ENCODE measurements at regions not wholly inside any gene's neighbourhood (a gene's known extent, or its start where the extent isn't known, plus 50 kb on each side); places are given as distances from the start of the nearest gene placed in this dataset.

- WGBS, result 92% methylated on average over 3 of the region's 3 CpGs
- H3K27me3 ChIP-seq (ENCODE audit: insufficient read depth, low read length), result no peaks in the 10 kb centered on the region
Observed at GRCh38 chr16:76984196-76984595, 206.8 kb upstream of the MON1B start.

DNA sequence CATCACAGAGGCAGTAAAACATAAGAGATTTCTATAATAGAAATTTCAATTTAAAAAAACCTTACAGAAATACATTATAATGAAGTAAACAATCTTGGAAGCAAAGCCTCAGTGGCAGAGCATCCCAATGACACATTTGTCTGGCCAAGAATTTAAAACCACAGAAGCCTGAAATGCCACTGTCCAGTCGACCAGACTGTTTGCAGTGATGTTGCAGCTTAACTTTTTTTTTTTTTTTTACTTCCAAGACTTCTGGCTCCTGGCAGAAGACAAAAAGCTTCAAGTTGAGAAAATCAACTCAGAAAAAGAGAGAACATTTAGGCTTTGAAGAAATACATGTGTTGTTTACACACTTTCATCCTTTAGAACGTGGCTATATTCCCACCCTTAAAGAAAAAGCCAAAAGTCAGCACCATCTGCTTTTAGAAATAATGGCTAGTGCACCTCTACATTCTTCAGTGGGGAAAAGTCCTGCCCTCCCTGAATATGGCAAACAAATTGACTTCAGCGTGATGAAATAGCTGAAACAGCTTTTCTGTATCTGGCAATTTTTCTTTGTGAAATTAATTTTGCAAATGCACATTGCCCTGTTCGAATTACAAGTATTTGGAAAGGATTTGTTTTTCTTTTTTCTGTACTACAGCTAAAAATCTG lies 205.5 kb upstream of the MON1B start:
- Histone ChIP-seq H3K27ac (ENCODE audit: low read depth, low read length) (no peak overlapping the region), H3K4me3 (ENCODE audit: low read length) (no peak overlapping the region), H3K27me3 (ENCODE audit: insufficient read depth, low read length) (no peaks in the 10 kb centered on the region), H3K9me3 (ENCODE audit: insufficient read depth, low read depth, low read length) (no peaks in the 10 kb centered on the region), H3K36me3 (ENCODE audit: insufficient read depth, low read length) (no peaks in the 10 kb centered on the region), H3K4me1 (ENCODE audit: insufficient read depth, low read length) (0 out of 2 replicates have a peak, but pooled peaks cover 5% of the 10 kb centered on the region), H3K9ac (ENCODE audit: low read depth, low read length) (no peak overlapping the region)
- WGBS, result 83% methylated on average over 4 of the region's 4 CpGs

More at GRCh38 chr16:76984196-76984595, 206.8 kb upstream of the MON1B start:
- Histone ChIP-seq H3K9ac (ENCODE audit: low read depth, low read length) (no peak overlapping the region), H3K36me3 (ENCODE audit: insufficient read depth, low read length) (no peaks in the 10 kb centered on the region), H3K27ac (ENCODE audit: low read depth, low read length) (no peak overlapping the region), H3K4me3 (ENCODE audit: low read length) (no peak overlapping the region), H3K4me1 (ENCODE audit: insufficient read depth, low read length) (0 out of 2 replicates have a peak, but pooled peaks cover 5% of the 10 kb centered on the region), H3K9me3 (ENCODE audit: insufficient read depth, low read depth, low read length) (no peaks in the 10 kb centered on the region)

GRCh38 chr16:76988526-76988925 lies 202.5 kb upstream of the MON1B start:
- 93% methylated on average over 1 of the region's 2 CpGs for WGBS
- H3K4me1 ChIP-seq (ENCODE audit: insufficient read depth, low read length), result 0 out of 2 replicates have a peak, but pooled peaks cover 5% of the 10 kb centered on the region

DNA sequence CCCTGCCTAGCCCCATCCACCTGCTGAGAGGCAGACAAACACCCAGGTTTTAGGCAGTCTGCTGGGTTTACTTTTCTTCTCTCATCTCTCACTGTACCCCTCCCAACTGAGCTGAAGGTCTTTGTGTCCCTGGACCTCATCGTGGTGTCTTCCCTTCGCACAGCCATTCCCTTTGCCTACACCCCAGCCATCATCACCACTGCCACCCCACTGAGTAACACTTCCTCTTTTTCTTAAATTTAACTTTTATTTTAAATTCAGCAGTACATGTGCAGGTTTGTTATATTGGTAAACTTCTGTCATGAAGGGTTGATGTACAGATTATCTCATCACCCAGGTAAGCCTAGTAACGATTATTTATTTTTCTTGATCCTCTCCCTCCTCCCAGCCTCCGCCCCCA lies 188.3 kb upstream of the MON1B start:
- Histone ChIP-seq H3K27ac (ENCODE audit: low read depth, low read length) (no peak overlapping the region), H3K27me3 (ENCODE audit: insufficient read depth, low read length) (no peaks in the 10 kb centered on the region), H3K36me3 (ENCODE audit: insufficient read depth, low read length) (no peaks in the 10 kb centered on the region), H3K9me3 (ENCODE audit: insufficient read depth, low read depth, low read length) (no peaks in the 10 kb centered on the region), H3K4me1 (ENCODE audit: insufficient read depth, low read length) (no peaks in the 10 kb centered on the region), H3K4me3 (ENCODE audit: low read length) (no peak overlapping the region), H3K9ac (ENCODE audit: low read depth, low read length) (no peak overlapping the region)
- WGBS, result 91% methylated on average over 4 of the region's 4 CpGs

More at GRCh38 chr16:76988526-76988925, 202.5 kb upstream of the MON1B start:
- Histone ChIP-seq H3K9ac (ENCODE audit: low read depth, low read length) (no peak overlapping the region), H3K27ac (ENCODE audit: low read depth, low read length) (no peak overlapping the region), H3K4me3 (ENCODE audit: low read length) (no peak overlapping the region), H3K9me3 (ENCODE audit: insufficient read depth, low read depth, low read length) (no peaks in the 10 kb centered on the region), H3K36me3 (ENCODE audit: insufficient read depth, low read length) (no peaks in the 10 kb centered on the region), H3K27me3 (ENCODE audit: insufficient read depth, low read length) (no peaks in the 10 kb centered on the region)

- no peaks in the 10 kb centered on the region for H3K4me1 ChIP-seq (ENCODE audit: insufficient read depth, low read length)
- no peak overlapping the region for H3K27ac ChIP-seq (ENCODE audit: low read depth, low read length)
- no peaks in the 10 kb centered on the region for H3K27me3 ChIP-seq (ENCODE audit: insufficient read depth, low read length)
- H3K36me3 ChIP-seq (ENCODE audit: insufficient read depth, low read length), result no peaks in the 10 kb centered on the region
- H3K4me3 ChIP-seq (ENCODE audit: low read length), result no peak overlapping the region
- 85% methylated on average over 6 of the region's 6 CpGs for WGBS
- H3K9me3 ChIP-seq (ENCODE audit: insufficient read depth, low read depth, low read length), result peaks cover 9% of the 10 kb centered on the region; the same call in 1 of the 2 replicates
- no peak overlapping the region for H3K9ac ChIP-seq (ENCODE audit: low read depth, low read length)
Observed at GRCh38 chr16:77009453-77009852, 181.5 kb upstream of the MON1B start.

DNA sequence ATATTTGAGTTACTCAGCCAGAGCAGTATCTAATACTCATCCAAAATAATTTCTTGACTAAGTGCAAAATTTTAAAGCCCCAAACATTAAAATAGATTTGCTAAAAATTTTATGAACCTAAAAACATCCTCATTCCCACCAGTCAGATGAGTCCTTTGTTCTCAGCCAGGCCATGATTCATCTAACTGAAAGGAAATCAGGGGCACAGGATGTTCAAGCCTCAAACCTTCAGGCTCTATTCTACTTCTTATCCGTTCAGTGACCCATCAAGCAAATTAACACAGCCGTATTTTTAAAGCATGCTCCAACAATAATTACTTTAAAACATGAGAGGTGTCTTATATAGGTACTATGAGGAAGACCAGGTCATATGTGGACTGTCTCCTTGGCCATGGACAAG lies 176.5 kb upstream of the MON1B start:
- no peaks in the 10 kb centered on the region for H3K36me3 ChIP-seq (ENCODE audit: insufficient read depth, low read length)
- H3K9ac ChIP-seq (ENCODE audit: low read depth, low read length), result no peak overlapping the region
- H3K9me3 ChIP-seq (ENCODE audit: insufficient read depth, low read depth, low read length), result peaks cover 9% of the 10 kb centered on the region; the same call in 1 of the 2 replicates
- WGBS, result 100% methylated on average over 1 of the region's 2 CpGs
- H3K4me1 ChIP-seq (ENCODE audit: insufficient read depth, low read length), result no peaks in the 10 kb centered on the region
- H3K4me3 ChIP-seq (ENCODE audit: low read length), result no peak overlapping the region
- H3K27me3 ChIP-seq (ENCODE audit: insufficient read depth, low read length), result no peaks in the 10 kb centered on the region
- H3K27ac ChIP-seq (ENCODE audit: low read depth, low read length), result no peak overlapping the region

DNA sequence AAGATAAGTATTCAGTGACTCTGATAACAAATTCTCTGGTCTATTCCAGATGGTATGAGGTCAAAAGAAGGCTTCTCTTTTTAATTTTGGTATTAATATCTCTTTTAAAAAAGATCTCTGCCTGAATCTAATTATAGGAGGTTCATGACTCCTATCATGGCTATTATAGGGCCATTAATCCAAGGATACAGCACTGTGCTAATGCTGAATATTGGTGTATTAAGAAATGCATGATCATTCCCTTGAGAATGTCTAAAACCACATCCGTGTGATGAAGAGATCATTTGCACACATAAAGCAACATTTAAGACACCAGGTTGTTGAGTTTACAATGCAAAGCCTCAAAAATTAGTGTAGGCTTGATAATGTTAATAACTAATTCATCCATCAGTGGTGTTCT lies 160.4 kb upstream of the MON1B start:
- no peaks in the 10 kb centered on the region for H3K9me3 ChIP-seq (ENCODE audit: insufficient read depth, low read depth, low read length)
- H3K9ac ChIP-seq (ENCODE audit: low read depth, low read length), result no peak overlapping the region
- no peaks in the 10 kb centered on the region for H3K27me3 ChIP-seq (ENCODE audit: insufficient read depth, low read length)
- H3K4me1 ChIP-seq (ENCODE audit: insufficient read depth, low read length), result peaks cover 4% of the 10 kb centered on the region; the same call in 1 of the 2 replicates
- H3K27ac ChIP-seq (ENCODE audit: low read depth, low read length), result no peak overlapping the region
- no peak overlapping the region for H3K4me3 ChIP-seq (ENCODE audit: low read length)
- no peaks in the 10 kb centered on the region for H3K36me3 ChIP-seq (ENCODE audit: insufficient read depth, low read length)
- 100% methylated on average over 1 of the region's 1 CpG for WGBS

GRCh38 chr16:77033516-77033915 lies 157.5 kb upstream of the MON1B start:
- Histone ChIP-seq H3K27me3 (ENCODE audit: insufficient read depth, low read length) (no peaks in the 10 kb centered on the region), H3K36me3 (ENCODE audit: insufficient read depth, low read length) (no peaks in the 10 kb centered on the region), H3K9ac (ENCODE audit: low read depth, low read length) (no peak overlapping the region), H3K9me3 (ENCODE audit: insufficient read depth, low read depth, low read length) (no peaks in the 10 kb centered on the region), H3K27ac (ENCODE audit: low read depth, low read length) (no peak overlapping the region), H3K4me1 (ENCODE audit: insufficient read depth, low read length) (peaks cover 4% of the 10 kb centered on the region; the same call in 1 of the 2 replicates), H3K4me3 (ENCODE audit: low read length) (no peak overlapping the region)
- 88% methylated on average over 2 of the region's 2 CpGs for WGBS

GRCh38 chr16:77035361-77035760 lies 155.6 kb upstream of the MON1B start:
- H3K9ac ChIP-seq (ENCODE audit: low read depth, low read length), result no peak overlapping the region
- peaks cover 4% of the 10 kb centered on the region; the same call in 1 of the 2 replicates for H3K4me1 ChIP-seq (ENCODE audit: insufficient read depth, low read length)
- no peaks in the 10 kb centered on the region for H3K27me3 ChIP-seq (ENCODE audit: insufficient read depth, low read length)
- no peak overlapping the region for H3K4me3 ChIP-seq (ENCODE audit: low read length)
- H3K9me3 ChIP-seq (ENCODE audit: insufficient read depth, low read depth, low read length), result no peaks in the 10 kb centered on the region
- H3K27ac ChIP-seq (ENCODE audit: low read depth, low read length), result no peak overlapping the region
- no peaks in the 10 kb centered on the region for H3K36me3 ChIP-seq (ENCODE audit: insufficient read depth, low read length)

DNA sequence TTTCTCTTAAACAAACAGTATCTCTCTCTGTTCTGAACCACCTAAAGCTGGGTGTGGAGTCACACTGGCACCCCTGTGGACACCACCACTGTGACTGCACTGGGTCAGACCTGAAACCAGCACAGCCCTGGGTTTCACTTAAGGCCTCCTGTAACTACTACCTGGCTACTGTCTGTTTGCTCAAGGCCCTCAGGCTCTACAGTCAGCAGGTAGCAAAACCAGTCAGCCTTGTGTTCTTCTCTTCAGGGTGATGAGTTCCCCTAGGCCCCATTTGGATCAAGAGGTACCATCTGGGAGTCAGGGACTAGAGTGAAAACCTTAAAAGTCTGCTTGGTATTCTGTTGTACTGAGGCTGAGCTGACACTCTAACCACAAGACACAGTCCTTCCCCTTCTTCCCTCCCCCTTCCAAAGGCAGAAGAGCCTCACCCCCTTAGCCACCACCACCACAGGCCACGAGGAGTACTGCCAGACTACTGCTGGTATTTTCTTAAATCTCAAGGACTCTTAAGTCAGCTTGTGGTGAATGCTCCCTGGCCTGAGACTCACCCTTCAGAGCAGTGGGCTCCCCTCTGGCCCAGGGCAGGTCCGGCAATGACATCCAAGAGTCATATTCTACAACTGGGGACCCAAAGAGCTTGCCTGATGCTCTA lies 153.2 kb upstream of the MON1B start:
- no peaks in the 10 kb centered on the region for H3K27me3 ChIP-seq (ENCODE audit: insufficient read depth, low read length)
- H3K27ac ChIP-seq (ENCODE audit: low read depth, low read length), result no peak overlapping the region
- no peaks in the 10 kb centered on the region for H3K4me1 ChIP-seq (ENCODE audit: insufficient read depth, low read length)
- no peaks in the 10 kb centered on the region for H3K9me3 ChIP-seq (ENCODE audit: insufficient read depth, low read depth, low read length)
- no peaks in the 10 kb centered on the region for H3K36me3 ChIP-seq (ENCODE audit: insufficient read depth, low read length)
- H3K9ac ChIP-seq (ENCODE audit: low read depth, low read length), result no peak overlapping the region
- WGBS, result 78% methylated on average over 2 of the region's 2 CpGs
- H3K4me3 ChIP-seq (ENCODE audit: low read length), result no peak overlapping the region

GRCh38 chr16:77041468-77041867 lies 149.5 kb upstream of the MON1B start:
- Histone ChIP-seq H3K9me3 (ENCODE audit: insufficient read depth, low read depth, low read length) (no peaks in the 10 kb centered on the region), H3K4me3 (ENCODE audit: low read length) (no peak overlapping the region), H3K9ac (ENCODE audit: low read depth, low read length) (no peak overlapping the region), H3K36me3 (ENCODE audit: insufficient read depth, low read length) (no peaks in the 10 kb centered on the region), H3K27ac (ENCODE audit: low read depth, low read length) (no peak overlapping the region), H3K4me1 (ENCODE audit: insufficient read depth, low read length) (no peaks in the 10 kb centered on the region), H3K27me3 (ENCODE audit: insufficient read depth, low read length) (no peaks in the 10 kb centered on the region; the same call in 1 of the 2 replicates)
- whole genome bisulfite sequencing, result 84% methylated on average over 3 of the region's 5 CpGs
